ENCODE measurements at regions not wholly inside any gene's neighbourhood (a gene's known extent, or its start where the extent isn't known, plus 50 kb on each side); places are given as distances from the start of the nearest gene placed in this dataset.

DNA sequence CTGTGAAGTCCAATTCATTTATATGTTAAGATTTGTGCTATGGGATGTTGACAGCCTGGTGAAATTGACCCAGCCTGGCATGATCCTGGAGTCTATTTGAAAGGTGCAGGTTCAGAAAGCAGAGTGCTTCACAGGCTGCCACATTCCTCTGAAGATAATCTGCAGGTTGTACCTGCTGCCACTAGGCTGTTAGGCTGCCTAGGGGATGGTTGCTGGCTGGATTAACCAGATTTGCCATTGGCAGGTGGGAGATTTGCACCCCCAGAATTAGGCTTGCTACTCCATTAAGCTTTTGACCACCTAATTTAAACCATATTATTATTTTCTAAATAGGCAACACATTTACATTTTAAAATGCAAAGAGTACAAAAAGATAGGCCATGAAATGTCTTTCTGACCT, 85.8 kb upstream of the RASGRP1 start:
- no peak overlapping the region for H3K4me3 ChIP-seq (ENCODE audit: low read depth, low read length)
- H3K9me3 ChIP-seq (ENCODE audit: control insufficient read depth, insufficient read depth, low read length), result no peaks in the 10 kb centered on the region
- H3K9ac ChIP-seq (ENCODE audit: low read depth, low read length), result no peak overlapping the region
- H3K4me1 ChIP-seq (ENCODE audit: control insufficient read depth, insufficient read depth, low read length), result peaks cover 3% of the 10 kb centered on the region
- no peaks in the 10 kb centered on the region for H3K27me3 ChIP-seq (ENCODE audit: control insufficient read depth, insufficient read depth, low read length)
- H3K36me3 ChIP-seq (ENCODE audit: control insufficient read depth, insufficient read depth, low read length), result no peaks in the 10 kb centered on the region

DNA sequence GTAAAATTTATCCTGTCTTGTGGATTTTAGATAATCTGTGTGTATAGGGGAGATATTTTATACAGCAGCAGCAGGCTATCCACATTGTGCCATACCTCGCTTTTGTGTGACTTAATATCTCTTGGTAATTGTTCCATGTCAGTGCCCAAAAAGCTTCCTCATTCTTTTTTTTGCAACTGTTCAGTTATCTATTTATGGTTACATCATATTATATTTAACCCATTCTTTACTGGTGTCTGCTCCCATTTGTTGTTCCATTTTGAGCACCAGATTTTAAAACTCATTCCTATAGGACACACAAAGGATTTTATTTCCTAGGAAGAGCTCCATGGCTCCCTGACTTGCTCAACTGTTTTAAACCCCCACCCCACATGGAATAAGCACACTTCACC, 86.3 kb upstream of the RASGRP1 start:
- Histone ChIP-seq H3K4me1 (ENCODE audit: control insufficient read depth, insufficient read depth, low read length) (peaks cover 3% of the 10 kb centered on the region), H3K4me3 (ENCODE audit: low read depth, low read length) (no peak overlapping the region), H3K9ac (ENCODE audit: low read depth, low read length) (no peak overlapping the region), H3K36me3 (ENCODE audit: control insufficient read depth, insufficient read depth, low read length) (no peaks in the 10 kb centered on the region), H3K9me3 (ENCODE audit: control insufficient read depth, insufficient read depth, low read length) (no peaks in the 10 kb centered on the region), H3K27me3 (ENCODE audit: control insufficient read depth, insufficient read depth, low read length) (no peaks in the 10 kb centered on the region)

DNA sequence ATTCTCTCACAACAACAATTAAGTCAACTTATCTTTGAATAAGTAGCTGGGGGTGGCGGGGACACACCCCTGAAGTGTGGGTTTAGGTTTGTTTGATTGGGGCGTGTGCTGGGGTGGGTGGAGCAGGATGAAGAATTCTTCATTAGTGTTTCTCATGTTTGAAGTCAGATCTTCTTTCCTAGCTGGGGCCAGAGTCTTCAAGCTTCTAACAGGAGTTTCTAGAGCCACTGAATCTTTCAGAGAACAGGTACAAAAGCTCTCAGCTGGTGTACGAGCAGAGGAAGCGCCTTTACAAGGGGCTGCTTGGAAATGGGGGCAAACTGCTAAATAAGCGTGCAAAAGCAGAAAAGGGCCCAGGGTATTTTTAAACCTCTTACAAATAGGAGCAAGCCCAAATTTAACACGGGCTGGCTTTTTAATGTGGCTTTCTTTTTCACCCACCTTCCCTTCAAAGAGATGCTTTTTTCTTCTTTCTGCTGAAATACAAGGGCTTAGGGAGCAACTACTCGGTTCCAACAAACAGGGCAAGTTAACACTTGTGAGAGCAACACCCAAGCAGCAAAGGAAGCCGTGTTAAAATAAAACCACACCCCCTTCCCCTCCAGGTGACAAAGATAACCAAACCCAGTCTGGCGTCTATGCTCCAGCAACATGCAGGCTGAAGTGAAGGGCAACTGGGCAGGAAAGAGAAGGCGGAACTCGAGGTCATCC, 86.9 kb upstream of the RASGRP1 start:
- peaks cover 3% of the 10 kb centered on the region for H3K4me1 ChIP-seq (ENCODE audit: control insufficient read depth, insufficient read depth, low read length)
- H3K9me3 ChIP-seq (ENCODE audit: control insufficient read depth, insufficient read depth, low read length), result no peaks in the 10 kb centered on the region
- no peaks in the 10 kb centered on the region for H3K27me3 ChIP-seq (ENCODE audit: control insufficient read depth, insufficient read depth, low read length)
- no peaks in the 10 kb centered on the region for H3K36me3 ChIP-seq (ENCODE audit: control insufficient read depth, insufficient read depth, low read length)
- no peak overlapping the region for H3K9ac ChIP-seq (ENCODE audit: low read depth, low read length)
- H3K4me3 ChIP-seq (ENCODE audit: low read depth, low read length), result no peak overlapping the region

DNA sequence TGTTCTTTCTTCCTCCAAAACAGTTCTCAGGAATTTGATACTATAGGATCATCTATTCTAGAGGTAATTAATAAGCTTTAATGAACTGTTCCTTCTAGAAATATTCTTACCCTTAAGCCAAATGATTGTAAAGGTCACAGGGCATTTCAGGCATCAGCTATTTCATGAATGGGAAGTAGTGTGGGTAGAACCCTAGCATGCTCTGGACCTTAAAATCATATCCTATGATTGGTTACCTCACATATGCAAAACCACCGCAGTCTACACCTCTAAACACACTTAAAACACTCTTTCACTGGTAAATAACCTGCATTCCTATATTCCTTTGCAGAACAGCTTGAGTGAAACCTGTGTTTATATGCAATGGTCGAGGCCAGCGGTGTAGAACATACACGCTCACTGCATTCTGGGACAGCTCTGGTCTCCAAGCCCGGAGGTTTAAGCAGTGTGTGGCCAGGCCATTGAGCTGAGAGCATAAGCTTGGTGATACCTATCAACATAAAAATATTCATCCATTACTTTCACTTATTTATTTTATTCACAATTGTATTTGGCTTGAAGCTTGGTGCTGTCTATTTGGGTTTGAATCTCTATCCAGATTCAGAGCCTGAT, 87.7 kb upstream of the RASGRP1 start:
- Histone ChIP-seq H3K27me3 (ENCODE audit: control insufficient read depth, insufficient read depth, low read length) (no peaks in the 10 kb centered on the region), H3K4me3 (ENCODE audit: low read depth, low read length) (no peak overlapping the region), H3K4me1 (ENCODE audit: control insufficient read depth, insufficient read depth, low read length) (peaks cover 3% of the 10 kb centered on the region), H3K9me3 (ENCODE audit: control insufficient read depth, insufficient read depth, low read length) (no peaks in the 10 kb centered on the region), H3K9ac (ENCODE audit: low read depth, low read length) (no peak overlapping the region), H3K36me3 (ENCODE audit: control insufficient read depth, insufficient read depth, low read length) (no peaks in the 10 kb centered on the region)

DNA sequence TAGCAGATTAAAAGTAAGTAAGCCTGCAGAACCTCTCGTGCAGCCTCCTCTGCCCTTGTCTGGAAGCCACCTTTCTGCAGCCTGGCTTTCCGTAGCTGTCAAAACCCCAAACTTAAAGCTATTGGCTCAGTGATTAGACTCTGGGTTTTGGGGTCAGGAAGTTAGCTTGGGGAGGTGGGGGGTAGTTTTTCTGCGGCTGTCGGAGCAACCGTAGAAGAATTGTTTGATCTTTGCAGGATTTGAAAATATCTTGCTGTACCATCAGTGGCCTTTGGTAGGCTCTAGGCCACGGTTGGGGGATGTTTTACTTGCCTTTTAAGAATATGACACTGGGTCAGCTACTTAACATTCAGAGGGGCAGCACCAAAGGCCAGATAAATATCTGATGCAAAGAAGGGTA, 88.4 kb upstream of the RASGRP1 start:
- Histone ChIP-seq H3K27me3 (ENCODE audit: control insufficient read depth, insufficient read depth, low read length) (no peaks in the 10 kb centered on the region), H3K9ac (ENCODE audit: low read depth, low read length) (no peak overlapping the region), H3K36me3 (ENCODE audit: control insufficient read depth, insufficient read depth, low read length) (no peaks in the 10 kb centered on the region), H3K4me3 (ENCODE audit: low read depth, low read length) (no peak overlapping the region), H3K9me3 (ENCODE audit: control insufficient read depth, insufficient read depth, low read length) (no peaks in the 10 kb centered on the region), H3K4me1 (ENCODE audit: control insufficient read depth, insufficient read depth, low read length) (peaks cover 3% of the 10 kb centered on the region)

- no peak overlapping the region for H3K4me3 ChIP-seq (ENCODE audit: low read depth, low read length)
- H3K36me3 ChIP-seq (ENCODE audit: control insufficient read depth, insufficient read depth, low read length), result no peaks in the 10 kb centered on the region
- H3K27me3 ChIP-seq (ENCODE audit: control insufficient read depth, insufficient read depth, low read length), result no peaks in the 10 kb centered on the region
Measured at GRCh38 chr15:38658431-38658830, 93.8 kb upstream of the RASGRP1 start.

DNA sequence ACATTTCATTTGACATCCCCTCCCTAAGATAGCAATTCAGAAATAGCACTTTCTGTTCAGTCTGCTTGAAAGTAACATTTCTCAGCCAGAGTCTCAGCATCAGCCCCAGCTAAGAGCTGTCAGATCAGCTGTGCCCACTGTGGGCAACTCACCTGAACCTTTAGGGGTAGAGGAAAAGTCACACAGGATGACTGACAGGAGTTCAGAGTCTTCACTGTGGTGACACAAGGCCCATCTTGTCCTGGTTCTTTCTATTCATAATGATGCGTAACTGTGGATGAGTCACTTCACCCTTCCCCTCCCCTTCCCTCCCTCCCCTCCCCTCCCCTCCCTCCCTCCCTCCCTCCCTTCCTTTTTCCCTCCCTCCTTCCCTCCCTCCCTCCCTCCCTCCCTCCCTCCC, 96.1 kb upstream of the RASGRP1 start:
- Histone ChIP-seq H3K4me3 (ENCODE audit: low read depth, low read length) (no peak overlapping the region), H3K9ac (ENCODE audit: low read depth, low read length) (no peak overlapping the region), H3K27me3 (ENCODE audit: control insufficient read depth, insufficient read depth, low read length) (no peaks in the 10 kb centered on the region), H3K9me3 (ENCODE audit: control insufficient read depth, insufficient read depth, low read length) (no peaks in the 10 kb centered on the region), H3K36me3 (ENCODE audit: control insufficient read depth, insufficient read depth, low read length) (no peaks in the 10 kb centered on the region), H3K4me1 (ENCODE audit: control insufficient read depth, insufficient read depth, low read length) (no peaks in the 10 kb centered on the region)

More at GRCh38 chr15:38658431-38658830, 93.8 kb upstream of the RASGRP1 start:
- Histone ChIP-seq H3K9ac (ENCODE audit: low read depth, low read length) (no peak overlapping the region), H3K9me3 (ENCODE audit: control insufficient read depth, insufficient read depth, low read length) (no peaks in the 10 kb centered on the region), H3K4me1 (ENCODE audit: control insufficient read depth, insufficient read depth, low read length) (no peaks in the 10 kb centered on the region)

DNA sequence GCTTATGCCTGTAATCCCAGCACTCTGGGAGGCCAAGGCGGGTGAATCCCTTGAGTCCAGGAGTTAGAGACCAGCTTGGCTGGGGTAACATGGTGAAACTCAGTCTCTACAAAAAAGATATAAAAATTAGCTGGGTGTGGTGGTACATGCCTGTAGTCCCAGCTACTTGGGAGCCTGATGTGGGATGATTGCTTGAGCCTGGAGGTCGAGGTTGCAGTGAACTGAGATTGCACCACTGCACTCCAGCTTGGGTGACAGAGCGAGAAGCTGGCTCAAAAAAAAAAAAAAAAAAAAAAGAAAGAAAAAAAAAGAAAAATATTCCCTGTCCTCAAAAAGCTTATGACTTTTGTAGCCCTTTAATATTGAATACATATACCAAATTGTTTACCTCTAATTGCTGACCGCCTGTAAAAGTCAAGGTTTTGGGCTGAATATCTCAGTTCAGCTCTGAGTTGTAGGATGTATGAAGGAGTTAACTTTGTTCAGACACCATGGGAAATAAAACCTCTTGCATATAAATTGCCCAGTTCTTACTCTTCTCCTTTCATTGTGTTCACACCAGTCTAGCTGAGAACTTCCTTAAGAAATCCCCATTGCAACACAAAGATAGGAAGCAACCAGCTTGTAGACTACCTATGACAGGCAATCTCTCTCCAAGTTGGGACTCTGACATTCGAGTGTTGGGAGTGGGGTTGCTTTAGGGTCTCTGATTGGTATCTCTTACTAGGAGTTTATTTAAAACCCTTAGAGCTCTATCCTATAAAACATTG, 97.6 kb upstream of the RASGRP1 start:
- Histone ChIP-seq H3K27me3 (ENCODE audit: control insufficient read depth, insufficient read depth, low read length) (no peaks in the 10 kb centered on the region), H3K36me3 (ENCODE audit: control insufficient read depth, insufficient read depth, low read length) (no peaks in the 10 kb centered on the region), H3K4me3 (ENCODE audit: low read depth, low read length) (no peak overlapping the region), H3K4me1 (ENCODE audit: control insufficient read depth, insufficient read depth, low read length) (no peaks in the 10 kb centered on the region), H3K9me3 (ENCODE audit: control insufficient read depth, insufficient read depth, low read length) (no peaks in the 10 kb centered on the region), H3K9ac (ENCODE audit: low read depth, low read length) (no peak overlapping the region)

GRCh38 chr15:38662805-38663204, 98.2 kb upstream of the RASGRP1 start:
- no peaks in the 10 kb centered on the region for H3K9me3 ChIP-seq (ENCODE audit: control insufficient read depth, insufficient read depth, low read length)
- no peaks in the 10 kb centered on the region for H3K4me1 ChIP-seq (ENCODE audit: control insufficient read depth, insufficient read depth, low read length)
- no peak overlapping the region for H3K4me3 ChIP-seq (ENCODE audit: low read depth, low read length)
- no peak overlapping the region for H3K9ac ChIP-seq (ENCODE audit: low read depth, low read length)
- no peaks in the 10 kb centered on the region for H3K36me3 ChIP-seq (ENCODE audit: control insufficient read depth, insufficient read depth, low read length)
- H3K27me3 ChIP-seq (ENCODE audit: control insufficient read depth, insufficient read depth, low read length), result no peaks in the 10 kb centered on the region

GRCh38 chr15:38665586-38666305, 101.1 kb upstream of the RASGRP1 start:
- Histone ChIP-seq H3K4me1 (ENCODE audit: control insufficient read depth, insufficient read depth, low read length) (no peaks in the 10 kb centered on the region), H3K27me3 (ENCODE audit: control insufficient read depth, insufficient read depth, low read length) (no peaks in the 10 kb centered on the region), H3K4me3 (ENCODE audit: low read depth, low read length) (no peak overlapping the region), H3K9me3 (ENCODE audit: control insufficient read depth, insufficient read depth, low read length) (no peaks in the 10 kb centered on the region), H3K9ac (ENCODE audit: low read depth, low read length) (no peak overlapping the region), H3K36me3 (ENCODE audit: control insufficient read depth, insufficient read depth, low read length) (no peaks in the 10 kb centered on the region)

DNA sequence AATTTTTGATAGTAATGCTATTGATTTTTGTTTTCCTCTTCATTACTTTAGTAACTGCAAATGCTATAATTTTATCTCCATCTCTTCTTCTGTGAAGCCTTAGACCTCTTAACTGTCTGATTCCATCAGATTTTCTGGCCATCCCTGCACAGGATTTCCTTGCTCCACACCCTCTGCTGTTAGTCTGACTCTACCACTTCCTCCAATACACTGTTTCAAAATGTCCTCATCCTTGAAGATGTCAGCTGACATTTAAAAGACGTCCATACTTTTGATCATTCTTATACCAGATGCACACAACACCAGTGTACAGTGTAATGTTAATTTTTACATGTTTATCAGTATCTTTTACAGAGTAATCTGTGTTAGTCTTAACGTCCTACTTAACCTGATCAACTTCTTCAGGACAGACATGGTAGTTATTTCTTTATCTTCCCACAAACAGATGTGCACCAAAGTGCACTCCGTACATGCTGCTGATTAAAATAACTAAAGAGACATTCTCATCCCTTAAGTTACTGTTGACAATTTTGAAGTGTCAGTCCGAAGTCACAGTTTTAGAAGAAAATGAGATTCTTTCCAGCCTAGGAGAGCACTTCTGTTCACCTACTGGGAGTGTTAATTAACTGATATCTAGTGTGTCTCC, 102.4 kb upstream of the RASGRP1 start:
- Histone ChIP-seq H3K4me3 (ENCODE audit: low read depth, low read length) (no peak overlapping the region), H3K27me3 (ENCODE audit: control insufficient read depth, insufficient read depth, low read length) (no peaks in the 10 kb centered on the region), H3K9ac (ENCODE audit: low read depth, low read length) (no peak overlapping the region), H3K9me3 (ENCODE audit: control insufficient read depth, insufficient read depth, low read length) (no peaks in the 10 kb centered on the region), H3K36me3 (ENCODE audit: control insufficient read depth, insufficient read depth, low read length) (no peaks in the 10 kb centered on the region), H3K4me1 (ENCODE audit: control insufficient read depth, insufficient read depth, low read length) (no peaks in the 10 kb centered on the region)
